Fibroblast of skin of right quadriceps (primary cell): ENCODE measurements at regions not wholly inside any gene's neighbourhood (a gene's known extent, or its start where the extent isn't known, plus 50 kb on each side); places are given as distances from the start of the nearest gene placed in this dataset.

Experiments
- DNase-seq: peaks from one replicate; pipeline ENCODE4 v3.0.0-alpha.2; 2013

- no peak for DNase-seq
Measured at GRCh38 chr16:48435906-48436305, 50.7 kb upstream of the SIAH1 start.

DNA sequence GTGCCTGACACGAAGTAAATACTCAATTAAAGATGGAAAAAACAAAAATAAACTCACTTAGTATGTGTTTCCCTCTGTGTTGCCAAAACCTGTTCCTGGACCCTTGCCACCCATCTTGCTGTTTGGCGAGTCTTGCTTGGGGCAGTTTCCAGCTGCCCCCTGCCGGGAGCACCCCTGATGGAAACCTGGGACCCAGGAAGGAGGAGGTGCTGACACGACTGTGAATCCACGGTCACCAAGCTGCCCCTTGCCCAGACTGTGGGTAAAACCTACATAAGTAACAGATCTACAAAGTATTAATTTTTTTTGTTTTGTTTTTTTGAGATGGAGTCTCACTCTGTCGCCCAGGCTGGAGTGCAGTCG is 50.1 kb upstream of the SIAH1 start:
- DNase-seq: no peak
